ENCODE measurements at regions not wholly inside any gene's neighbourhood (a gene's known extent, or its start where the extent isn't known, plus 50 kb on each side); places are given as distances from the start of the nearest gene placed in this dataset.

GRCh38 chr1:213330281-213330680 is 279.2 kb downstream of the RPS6KC1 start:
- no peak overlapping the region for H2AFZ ChIP-seq (replicated peaks; ENCODE audit: low read length, poor library complexity)
- no peaks in the 10 kb centered on the region for H3K79me1 ChIP-seq (ENCODE audit: low read depth in 1 of 2, low read length in 2 of 2)
- no peak overlapping the region for H2BK120ac ChIP-seq (ENCODE audit: low read depth, low read length)
- H3K4me1 ChIP-seq (ENCODE audit: control insufficient read depth, insufficient read depth, low read length) = peaks cover 2% of the 10 kb centered on the region; the same call in 1 of the 2 replicates
- WGBS, 2 experiments (ENCODE audit: extremely low coverage in 2 of 2, insufficient read length in 1 of 2) = no CpG with 5 or more reads among the region's 3 CpGs
- no peak overlapping the region for H3K14ac ChIP-seq (replicated peaks; ENCODE audit: low read depth, low read length)
- no peak overlapping the region for H3K9ac ChIP-seq (ENCODE audit: low read depth, low read length)
- H3K18ac ChIP-seq (ENCODE audit: low read depth, low read length) = no peak overlapping the region
- no peak overlapping the region for H3K27ac ChIP-seq (ENCODE audit: insufficient read depth, low read length)
- no peak overlapping the region for H4K91ac ChIP-seq (ENCODE audit: insufficient read depth, low read depth, low read length)
- no peak overlapping the region for H2BK20ac ChIP-seq (ENCODE audit: low read depth, low read length)
- H3K4ac ChIP-seq (ENCODE audit: low read depth, low read length) = no peak overlapping the region
- intact Hi-C loops (cut with micrococcal nuclease) (no loop called here), dilution Hi-C loops (cut with HindIII; ENCODE audit: low sequenced_read_pairs, unreplicated experiment) (no loop called here), in situ Hi-C loops (cut with MboI; ENCODE audit: low sequenced_read_pairs) (no loop called here)
- H4K5ac ChIP-seq (ENCODE audit: low read depth, low read length) = no peak overlapping the region
- H4K20me1 ChIP-seq (ENCODE audit: insufficient read depth, low read length) = no peaks in the 10 kb centered on the region
- no peak overlapping the region for H2BK5ac ChIP-seq (ENCODE audit: low read depth, low read length, poor library complexity, severe bottlenecking)
- no peak overlapping the region for H2BK15ac ChIP-seq (ENCODE audit: low read depth, low read length)
- DNase-seq = no peak
- no peak for ATAC-seq (ENCODE audit: low read depth)
- H3K9me3 ChIP-seq (ENCODE audit: control insufficient read depth, insufficient read depth, low read length) = no peaks in the 10 kb centered on the region
- H3K4me2 ChIP-seq (ENCODE audit: low read depth, low read length) = no peak overlapping the region
- no peak for TF ChIP-seq MAFK (IDR thresholded peaks at IDR 0.05; ENCODE audit: low read depth, low read length)
- no peak for TF ChIP-seq CEBPB (IDR thresholded peaks at IDR 0.05; ENCODE audit: low read depth, low read length)
- TF ChIP-seq FOS (IDR thresholded peaks at IDR 0.05; ENCODE audit: low read depth, low read length) = no peak
- TF ChIP-seq MAZ (IDR thresholded peaks at IDR 0.05; ENCODE audit: borderline replicate concordance, low read depth, low read length) = no peak
- TF ChIP-seq SMC3 (IDR thresholded peaks at IDR 0.05; ENCODE audit: low read depth, low read length) = no peak
- TF ChIP-seq RAD21 (IDR thresholded peaks at IDR 0.05; ENCODE audit: low read length) = no peak
- ChIA-PET POLR2A (ENCODE audit: unreplicated experiment) (no interaction called here), CTCF (no interaction called here)
- H3K27me3 ChIP-seq (ENCODE audit: control insufficient read depth, insufficient read depth, low read length) = no peaks in the 10 kb centered on the region
- no peak overlapping the region for H3K56ac ChIP-seq (ENCODE audit: extremely low read depth, insufficient read depth, low read length)
- no TSS peak for BruUV-seq (replicated peaks)
- H3K9me1 ChIP-seq (ENCODE audit: insufficient read depth, low read length) = peaks cover 3% of the 10 kb centered on the region; the same call in 1 of the 2 replicates
- H2AK9ac ChIP-seq (replicated peaks; ENCODE audit: low read depth, low read length, poor library complexity) = no peak overlapping the region
- no peak overlapping the region for H3K4me3 ChIP-seq (ENCODE audit: insufficient read depth, low read depth, low read length)
- no peak overlapping the region for H2AK5ac ChIP-seq (ENCODE audit: low read depth, low read length)
- no peaks in the 10 kb centered on the region for H3K36me3 ChIP-seq (ENCODE audit: control insufficient read depth, insufficient read depth, low read length)
- no peak overlapping the region for H3K23ac ChIP-seq (ENCODE audit: low read depth, low read length)
- no peak overlapping the region for H4K8ac ChIP-seq (ENCODE audit: low read depth in 2 of 2, low read length in 2 of 2)

All from IMR-90 (cell line).